Ascending aorta (tissue), 2 donors: ENCODE measurements at regions not wholly inside any gene's neighbourhood (a gene's known extent, or its start where the extent isn't known, plus 50 kb on each side); places are given as distances from the start of the nearest gene placed in this dataset.

Experiments used
- DNase-seq, 2 donors: peaks; one replicate each; pipeline ENCODE4 v3.0.0-alpha.2; 2019; ENCODE audit warnings: low spot score in 2 of 2
- H3K27ac ChIP-seq, 2 donors: fragments of 200-600 bp; sonication (generic); one replicate each; pipeline ENCODE4 v1.5.1; 2016 to 2017; ENCODE audit warnings: mild to moderate bottlenecking in 1 of 2
- H3K27me3 ChIP-seq: fragments of 200-600 bp; sonication (generic); one replicate; pipeline ENCODE4 v1.5.1; 2017
- H3K36me3 ChIP-seq, 2 donors: fragments of 200-600 bp; sonication (generic); one replicate each; pipeline ENCODE4 v1.5.1; 2016
- H3K4me1 ChIP-seq, 2 donors: fragments of 200-600 bp; sonication (generic); one replicate each; pipeline ENCODE4 v1.5.1; 2016 to 2017; ENCODE audit warnings: mild to moderate bottlenecking in 1 of 2
- H3K4me3 ChIP-seq, 2 donors: fragments of 200-600 bp; sonication (generic); one replicate each; pipeline ENCODE4 v1.5.1; 2016 to 2017; ENCODE audit warnings: mild to moderate bottlenecking in 1 of 2
- H3K9me3 ChIP-seq, 2 donors: fragments of 200-600 bp; sonication (generic); one replicate each; pipeline ENCODE4 v1.5.1; 2016
- CTCF ChIP-seq, 3 experiments: fragments of 200-600 bp in 2 of 3; fragments of 450-650 bp in 1 of 3; sonication (generic) in 2 of 3; IDR thresholded peaks; one replicate each; pipeline ENCODE4 v1.5.1; 2016 to 2019; ENCODE audit warnings: antibody characterized with exemption in 3 of 3, mild to moderate bottlenecking in 1 of 3, moderate library complexity in 1 of 3
- intact Hi-C: fragments of 100-400 bp; cut with DNase I; formaldehyde crosslinking; loops from one replicate; pipeline ENCODE4 v1.15.1; 2023

DNA sequence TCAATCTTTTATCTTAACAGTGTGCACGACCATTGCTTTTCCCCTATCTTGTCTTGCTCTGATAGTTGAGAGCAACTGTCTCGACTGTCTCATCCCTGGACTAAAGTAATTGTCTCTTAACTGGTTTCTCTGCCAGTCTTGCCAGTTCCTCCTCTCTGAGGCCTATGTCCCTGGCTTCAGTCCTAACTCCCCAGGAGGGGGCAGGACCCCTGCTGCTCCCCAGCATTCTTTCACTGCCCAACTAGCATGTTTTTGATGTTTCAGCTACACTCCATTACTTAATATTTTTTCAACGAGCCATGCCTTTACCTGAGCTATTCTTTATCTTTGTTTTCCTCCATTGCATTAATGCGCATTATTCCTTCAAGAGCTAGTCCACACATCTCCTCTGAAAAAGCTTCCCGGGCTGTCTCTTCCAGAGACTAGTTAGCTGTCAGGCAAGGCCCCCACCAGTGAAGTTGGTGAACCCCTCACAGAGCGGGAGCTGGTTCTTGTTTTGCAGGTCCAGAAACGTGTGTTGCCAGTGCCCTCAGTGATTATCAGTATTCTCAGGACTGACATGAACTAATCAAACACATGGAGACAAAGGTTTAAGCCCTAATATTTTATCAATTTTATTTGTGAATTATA, 291.7 kb upstream of the KCNN2 start:
- Histone ChIP-seq H3K4me3 (no peak overlapping the region), H3K27me3 (no peaks in the 10 kb centered on the region), H3K9me3 (no peaks in the 10 kb centered on the region), H3K4me1 (no peaks in the 10 kb centered on the region), H3K36me3 (no peaks in the 10 kb centered on the region), H3K27ac (no peak overlapping the region)
- no peak for TF ChIP-seq CTCF (IDR thresholded peaks at IDR 0.05)
- no peak for DNase-seq
- intact Hi-C loops = no loop called here

- H3K4me3 ChIP-seq = no peak overlapping the region
- H3K27ac ChIP-seq = no peak overlapping the region
- H3K9me3 ChIP-seq = no peaks in the 10 kb centered on the region
- H3K4me1 ChIP-seq = no peaks in the 10 kb centered on the region
- intact Hi-C loops = no loop called here
- TF ChIP-seq CTCF (IDR thresholded peaks at IDR 0.05) = no peak
- DNase-seq = no peak
- no peaks in the 10 kb centered on the region for H3K36me3 ChIP-seq
- H3K27me3 ChIP-seq = no peaks in the 10 kb centered on the region
Measured at GRCh38 chr5:114089259-114089658, 272.6 kb upstream of the KCNN2 start.

GRCh38 chr5:114097570-114097969, 264.3 kb upstream of the KCNN2 start:
- TF ChIP-seq CTCF (IDR thresholded peaks at IDR 0.05) = no peak
- Histone ChIP-seq H3K4me1 (no peaks in the 10 kb centered on the region), H3K27ac (no peak overlapping the region), H3K27me3 (no peaks in the 10 kb centered on the region), H3K9me3 (no peaks in the 10 kb centered on the region), H3K4me3 (no peak overlapping the region), H3K36me3 (no peaks in the 10 kb centered on the region)
- intact Hi-C loops = no loop called here
- DNase-seq = no peak

DNA sequence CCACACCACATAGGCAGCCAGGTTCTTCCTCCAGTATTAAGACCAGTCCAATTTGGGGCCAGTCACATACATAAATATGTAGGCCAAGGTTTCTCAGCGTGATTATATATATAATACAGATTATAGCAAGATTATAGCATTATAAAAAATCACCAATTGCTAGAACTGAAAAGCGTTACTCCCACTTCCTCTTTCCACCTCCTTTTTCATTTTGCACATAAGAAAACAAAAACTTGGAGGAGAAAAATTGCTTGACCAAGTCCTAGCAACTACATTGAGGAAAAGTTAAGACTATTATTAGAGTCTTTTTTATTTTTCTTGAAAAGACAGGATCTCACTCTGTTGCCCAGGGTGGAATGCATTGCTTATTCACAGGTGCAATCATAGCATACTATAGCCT, 262.7 kb upstream of the KCNN2 start:
- intact Hi-C loops = no loop called here

GRCh38 chr5:114101153-114101552, 260.7 kb upstream of the KCNN2 start:
- H3K4me3 ChIP-seq = no peak overlapping the region
- H3K27me3 ChIP-seq = no peaks in the 10 kb centered on the region
- no peaks in the 10 kb centered on the region for H3K9me3 ChIP-seq
- peak in 1 of 3 experiments; percentile 19 for TF ChIP-seq CTCF (IDR thresholded peaks at IDR 0.05)
- no peak for DNase-seq
- H3K4me1 ChIP-seq = no peaks in the 10 kb centered on the region
- intact Hi-C loops = no loop called here
- H3K36me3 ChIP-seq = no peaks in the 10 kb centered on the region
- no peak overlapping the region for H3K27ac ChIP-seq

More for the DNA sequence above, 262.7 kb upstream of the KCNN2 start:
- DNase-seq = no peak
- no peaks in the 10 kb centered on the region for H3K4me1 ChIP-seq
- no peak for TF ChIP-seq CTCF (IDR thresholded peaks at IDR 0.05)
- H3K9me3 ChIP-seq = no peaks in the 10 kb centered on the region
- H3K27me3 ChIP-seq = no peaks in the 10 kb centered on the region
- H3K4me3 ChIP-seq = no peak overlapping the region
- no peaks in the 10 kb centered on the region for H3K36me3 ChIP-seq
- no peak overlapping the region for H3K27ac ChIP-seq

DNA sequence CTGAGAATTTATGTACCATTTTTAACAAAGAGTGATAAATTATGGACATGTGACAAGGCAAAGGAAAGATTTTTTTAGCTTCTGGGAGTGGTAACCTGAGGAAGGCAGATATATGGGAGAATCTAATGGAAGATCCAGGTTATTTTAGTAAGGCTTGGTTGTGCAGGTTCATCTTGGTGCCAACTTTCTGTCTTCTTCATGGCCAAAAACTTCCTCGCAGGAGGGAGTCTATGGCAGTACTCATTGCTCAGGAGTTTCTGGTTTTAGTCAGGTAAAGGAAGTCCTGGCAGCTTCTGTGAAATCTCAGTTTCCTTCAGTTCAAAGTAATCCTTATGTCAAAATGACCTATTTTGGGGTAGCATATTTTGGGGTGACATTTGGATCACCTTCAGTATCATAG, 248.3 kb upstream of the KCNN2 start:
- TF ChIP-seq CTCF (IDR thresholded peaks at IDR 0.05) = no peak
- H3K36me3 ChIP-seq = no peaks in the 10 kb centered on the region
- no peaks in the 10 kb centered on the region for H3K9me3 ChIP-seq
- H3K4me1 ChIP-seq = no peaks in the 10 kb centered on the region
- intact Hi-C loops = no loop called here
- no peak for DNase-seq
- no peaks in the 10 kb centered on the region for H3K27me3 ChIP-seq
- no peak overlapping the region for H3K27ac ChIP-seq
- H3K4me3 ChIP-seq = no peak overlapping the region
